Fibroblast of mammary gland (primary cell): ENCODE measurements at regions not wholly inside any gene's neighbourhood (a gene's known extent, or its start where the extent isn't known, plus 50 kb on each side); places are given as distances from the start of the nearest gene placed in this dataset.

Source experiments
- DNase-seq: peaks from one replicate; pipeline ENCODE4 v3.0.0-alpha.2; 2010; ENCODE audit warnings: low read depth
- H3K4me3 ChIP-seq: 2 replicates; pipeline ENCODE4 v1.5.1; 2011; ENCODE audit warnings: low read depth, mild to moderate bottlenecking, low read length, moderate library complexity; ENCODE audit not compliant: control insufficient read depth
- CTCF ChIP-seq: conservative IDR thresholded peaks from 2 replicates; pipeline ENCODE4 v1.5.1; 2011; ENCODE audit warnings: low read depth, low read length, inconsistent platforms; ENCODE audit not compliant: control insufficient read depth, insufficient read depth

DNA sequence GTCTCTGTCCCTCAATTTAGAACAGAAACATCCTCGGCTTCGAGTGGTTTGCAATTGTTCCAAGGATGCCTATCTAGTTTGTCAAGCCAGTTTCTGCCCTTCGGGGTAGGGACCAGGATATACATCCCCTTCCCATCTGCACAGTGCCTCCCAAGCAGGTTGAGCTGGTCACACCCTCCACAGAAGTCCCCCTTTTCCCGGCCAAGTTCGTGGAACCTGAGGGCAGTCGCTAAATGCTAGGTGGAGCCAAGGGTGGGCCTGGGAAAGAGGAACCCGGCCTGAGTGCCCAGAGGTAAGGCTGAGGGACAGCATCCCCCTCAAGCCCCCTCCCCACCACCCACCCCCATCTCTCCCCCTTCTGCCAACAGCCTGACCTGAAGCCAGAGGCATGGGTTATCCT lies 62.4 kb upstream of the NANOS1 start:
- no peak for DNase-seq
- TF ChIP-seq CTCF: no peak
- no peak overlapping the region for H3K4me3 ChIP-seq

DNA sequence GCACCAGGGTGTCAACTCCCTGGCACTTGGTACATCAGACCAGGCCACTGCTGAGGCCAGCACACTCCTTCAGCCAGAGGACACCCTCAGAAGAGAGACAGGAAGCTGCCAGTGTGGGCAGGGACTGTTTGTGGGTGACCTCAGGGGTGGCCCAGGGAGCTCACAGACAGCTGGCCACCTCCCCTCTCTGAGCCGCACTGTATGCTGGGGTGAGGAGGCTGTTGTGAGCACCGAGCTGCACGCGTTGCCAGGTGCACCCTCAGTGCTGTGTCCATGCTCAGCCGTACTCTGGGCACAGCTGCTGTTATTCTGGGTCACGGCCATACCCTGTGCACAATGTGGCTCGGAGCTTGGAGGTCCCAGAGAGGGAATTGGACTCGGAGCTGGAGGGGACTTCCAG lies 61.5 kb upstream of the NANOS1 start:
- DNase-seq: no peak
- H3K4me3 ChIP-seq: no peak overlapping the region
- TF ChIP-seq CTCF: no peak

- DNase-seq: no peak
- H3K4me3 ChIP-seq: no peak overlapping the region
- no peak for TF ChIP-seq CTCF
Observed at GRCh38 chr10:118968482-118968881, 61.0 kb upstream of the NANOS1 start.

DNA sequence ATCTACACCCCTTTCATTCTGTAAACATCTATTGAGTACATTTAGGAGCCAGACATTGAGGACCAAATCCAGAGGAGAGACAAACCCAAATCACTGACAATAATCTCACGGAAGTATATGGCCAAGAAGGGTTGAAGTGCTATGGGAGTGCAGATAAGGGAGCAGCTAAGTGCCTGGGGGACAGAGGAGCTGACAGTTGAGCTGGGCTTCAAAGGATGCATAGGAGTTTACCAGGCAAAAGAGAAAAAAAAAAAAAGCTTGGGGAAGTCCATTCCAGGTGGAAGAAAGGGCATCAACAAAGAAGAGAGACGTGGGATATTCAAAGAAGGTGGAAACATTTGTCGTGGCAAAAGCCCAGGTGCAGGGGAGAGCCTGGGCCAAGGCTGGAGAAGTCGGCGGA lies 60.5 kb upstream of the NANOS1 start:
- no peak overlapping the region for H3K4me3 ChIP-seq
- no peak for TF ChIP-seq CTCF
- DNase-seq: no peak

- no peak for DNase-seq
- no peak for TF ChIP-seq CTCF
- no peak overlapping the region for H3K4me3 ChIP-seq
Observed at GRCh38 chr10:118970770-118971169, 58.7 kb upstream of the NANOS1 start.

- no peak for DNase-seq
- H3K4me3 ChIP-seq: no peak overlapping the region
- TF ChIP-seq CTCF: no peak
Observed at GRCh38 chr10:118971187-118971586, 58.3 kb upstream of the NANOS1 start.

DNA sequence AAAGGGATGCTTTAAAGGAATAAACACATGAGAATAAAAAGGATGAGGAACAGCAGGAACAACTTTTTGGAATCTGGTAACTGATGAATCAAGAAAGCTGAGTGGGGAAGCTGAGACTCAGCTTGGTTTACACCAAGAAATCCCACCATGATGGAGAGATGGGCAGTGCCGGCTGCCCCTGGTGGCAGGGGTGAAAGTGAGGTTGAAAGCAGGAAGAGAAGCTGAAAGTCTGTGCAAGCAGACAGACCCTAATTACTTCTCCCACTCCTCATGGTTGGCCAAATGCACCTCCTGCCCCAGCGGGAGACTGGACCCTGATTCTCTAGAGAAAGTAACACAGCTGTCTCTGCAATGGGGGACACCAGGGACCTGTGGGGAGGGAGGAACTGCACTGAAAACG lies 57.6 kb upstream of the NANOS1 start:
- no peak overlapping the region for H3K4me3 ChIP-seq
- TF ChIP-seq CTCF: no peak
- DNase-seq: no peak
